ENCODE measurements at regions not wholly inside any gene's neighbourhood (a gene's known extent, or its start where the extent isn't known, plus 50 kb on each side); places are given as distances from the start of the nearest gene placed in this dataset.
"Not testable (repeated sequence)": the region's sequence is repeated elsewhere in the genome, so short reads cannot be mapped to it uniquely, and the experiment has no call there.

DNA sequence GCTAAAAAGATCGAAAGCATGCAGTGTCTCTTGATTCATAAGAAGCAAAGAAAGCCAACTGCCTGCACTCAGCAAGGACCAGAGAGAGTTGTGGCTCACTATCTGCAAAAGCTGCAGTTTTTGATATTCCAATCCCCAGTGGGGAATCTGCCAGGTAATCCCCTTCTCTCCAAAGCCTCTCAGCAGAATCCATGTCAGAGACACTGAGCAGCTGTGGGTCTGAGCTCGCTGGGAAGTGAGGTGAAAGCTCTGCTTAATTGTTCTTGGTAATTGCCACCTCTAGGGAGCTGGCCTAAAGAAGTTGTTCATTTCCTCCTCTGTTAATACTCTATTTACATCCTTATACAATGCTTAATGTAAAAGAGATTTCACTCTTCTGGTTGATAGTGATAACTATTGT is 261.3 kb upstream of the LRRC4C start:
- no peak overlapping the region for H3K4me3 ChIP-seq
- intact Hi-C loops (cut with DNase I) = no loop called here
- 26 to 34% methylated on average over 2 of the region's 2 CpGs for WGBS, 2 donors

GRCh38 chr11:41728161-41728560 is 268.7 kb upstream of the LRRC4C start:
- H3K4me3 ChIP-seq; intact Hi-C loops (cut with DNase I); H3K36me3 ChIP-seq; H3K27ac ChIP-seq; DNase-seq; H3K27me3 ChIP-seq; H3K4me1 ChIP-seq: not testable (repeated sequence)
- peaks cover 0 to 14% (median 4%) of the 10 kb centered on the region in 3 donors for H3K9me3 ChIP-seq
- WGBS, 2 donors = 100% methylated on average over 1 of the region's 6 CpGs; no CpG with 5 or more reads in 1 of the 2 donors

More for the DNA sequence above, 261.3 kb upstream of the LRRC4C start:
- H3K4me1 ChIP-seq = no peaks in the 10 kb centered on the region
- no peak for DNase-seq
- TF ChIP-seq CTCF (IDR thresholded peaks at IDR 0.05) (no peak), POLR2A (IDR thresholded peaks at IDR 0.05) (no peak)
- H3K27me3 ChIP-seq = no peaks in the 10 kb centered on the region
- H3K36me3 ChIP-seq = no peaks in the 10 kb centered on the region
- no peak overlapping the region for H3K27ac ChIP-seq
- no peaks in the 10 kb centered on the region for H3K9me3 ChIP-seq

GRCh38 chr11:41775296-41775695 is 315.8 kb upstream of the LRRC4C start:
- Histone ChIP-seq H3K27me3 (no peaks in the 10 kb centered on the region), H3K9me3 (no peaks in the 10 kb centered on the region), H3K4me1 (no peaks in the 10 kb centered on the region), H3K4me3 (no peak overlapping the region), H3K36me3 (no peaks in the 10 kb centered on the region), H3K27ac (no peak overlapping the region)
- DNase-seq = no peak
- 88% methylated on average over 1 of the region's 1 CpG for WGBS, 2 donors
- TF ChIP-seq CTCF (IDR thresholded peaks at IDR 0.05) (no peak), POLR2A (IDR thresholded peaks at IDR 0.05) (no peak)
- intact Hi-C loops (cut with DNase I) = no loop called here

DNA sequence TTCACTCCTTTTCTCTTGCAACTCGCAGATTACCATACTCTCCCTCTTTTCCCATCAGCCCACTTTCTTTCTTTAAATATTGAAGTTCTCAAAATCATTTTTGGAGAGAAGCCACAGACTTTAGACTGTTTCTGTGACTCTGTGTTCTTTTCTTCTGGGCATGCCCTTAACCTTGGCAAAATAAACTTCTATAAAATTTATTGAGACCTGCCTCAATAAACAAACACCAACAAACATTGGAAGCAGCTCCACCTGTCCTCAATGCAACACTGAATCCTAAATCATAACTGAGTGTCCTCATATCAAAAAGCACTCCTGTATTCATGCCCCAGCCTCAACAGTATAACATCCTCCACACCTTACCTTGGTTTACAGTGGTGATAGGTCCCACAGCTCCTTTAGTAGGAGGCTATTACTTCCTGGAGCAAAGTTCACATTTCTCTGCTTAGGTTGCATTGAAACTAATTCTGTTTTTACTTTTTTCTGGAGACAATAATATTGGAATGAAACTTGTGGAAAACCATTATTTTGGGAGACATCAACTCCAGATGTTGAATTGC is 320.0 kb upstream of the LRRC4C start:
- Histone ChIP-seq H3K9me3 (no peaks in the 10 kb centered on the region), H3K4me1 (no peaks in the 10 kb centered on the region), H3K4me3 (no peak overlapping the region), H3K27ac (no peak overlapping the region), H3K36me3 (no peaks in the 10 kb centered on the region), H3K27me3 (no peaks in the 10 kb centered on the region)
- TF ChIP-seq POLR2A (IDR thresholded peaks at IDR 0.05) (no peak), CTCF (IDR thresholded peaks at IDR 0.05) (no peak)
- WGBS, 2 donors = 34 to 68% methylated on average over 1 of the region's 1 CpG
- no peak for DNase-seq
- intact Hi-C loops (cut with DNase I) = no loop called here

DNA sequence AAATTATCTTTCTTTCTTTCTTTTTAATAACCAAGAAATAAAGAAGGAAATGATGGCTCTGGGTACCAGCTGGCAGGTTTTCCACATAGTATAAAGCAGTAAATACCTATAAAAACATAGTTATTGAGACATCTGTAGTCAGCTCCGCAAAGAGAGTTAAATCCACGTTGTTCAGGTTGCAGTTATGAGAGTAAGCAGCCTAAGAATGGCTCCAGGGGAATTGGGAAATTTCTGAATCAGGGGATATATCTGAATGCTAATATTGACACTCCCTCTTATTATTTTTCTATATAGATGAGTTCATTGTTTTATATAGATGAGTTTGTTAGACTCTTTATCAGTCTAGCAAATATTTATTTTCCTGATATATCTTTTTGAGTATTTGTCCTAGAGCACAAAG is 322.0 kb upstream of the LRRC4C start:
- H3K9me3 ChIP-seq = no peaks in the 10 kb centered on the region
- H3K36me3 ChIP-seq = no peaks in the 10 kb centered on the region
- TF ChIP-seq CTCF (IDR thresholded peaks at IDR 0.05) (no peak), POLR2A (IDR thresholded peaks at IDR 0.05) (no peak)
- no peak overlapping the region for H3K4me3 ChIP-seq
- H3K4me1 ChIP-seq = no peaks in the 10 kb centered on the region
- no peak overlapping the region for H3K27ac ChIP-seq
- intact Hi-C loops (cut with DNase I) = no loop called here
- no peak for DNase-seq
- no peaks in the 10 kb centered on the region for H3K27me3 ChIP-seq
- WGBS, 2 donors = 35 to 49% methylated on average over 2 of the region's 2 CpGs

All from esophagus squamous epithelium (tissue), 5 donors.